SK-N-SH treated with all-trans-retinoic acid at 6 μM for 48 hours (cell line): ENCODE measurements at regions not wholly inside any gene's neighbourhood (a gene's known extent, or its start where the extent isn't known, plus 50 kb on each side); places are given as distances from the start of the nearest gene placed in this dataset.

Experiments
- ARNTL ChIP-seq: fragments of 450-650 bp; formaldehyde crosslinking; IDR thresholded peaks from 2 replicates; pipeline ENCODE4 v1.5.0; 2020; ENCODE audit warnings: low read depth, mild to moderate bottlenecking, moderate library complexity, borderline replicate concordance
- CSDC2 ChIP-seq: fragments of 250-450 bp; sonication (Bioruptor Pico); IDR thresholded peaks from 2 replicates; pipeline ENCODE4 v1.5.0; 2020; ENCODE audit warnings: mild to moderate bottlenecking, moderate library complexity
- OSR1 ChIP-seq: fragments of 250-450 bp; sonication (Bioruptor Pico); IDR thresholded peaks from 2 replicates; pipeline ENCODE4 v1.8.0; 2022; ENCODE audit warnings: moderate library complexity, mild to moderate bottlenecking, inconsistent platforms
- PPARA ChIP-seq: fragments of 250-450 bp; sonication (Bioruptor Pico); IDR thresholded peaks from 2 replicates; pipeline ENCODE4 v1.5.0; 2020; ENCODE audit warnings: mild to moderate bottlenecking, borderline replicate concordance
- ZFP3 ChIP-seq: fragments of 250-450 bp; sonication (Bioruptor Pico); IDR thresholded peaks from 2 replicates; pipeline ENCODE4 v1.5.0; 2020; ENCODE audit warnings: mild to moderate bottlenecking, moderate library complexity
- ZNF565 ChIP-seq: fragments of 450-650 bp; formaldehyde crosslinking; conservative IDR thresholded peaks from 2 replicates; pipeline ENCODE4 v1.5.0; 2020; ENCODE audit warnings: low read depth, mild to moderate bottlenecking, moderate library complexity
- TF ChIP-seq, protein P1 (sequence below): fragments of 250-450 bp; sonication (Bioruptor Pico); IDR thresholded peaks from 2 replicates; pipeline ENCODE4 v1.8.0; 2020; ENCODE audit warnings: mild to moderate bottlenecking, moderate library complexity, borderline replicate concordance
- TF ChIP-seq, protein P2 (sequence below): fragments of 250-450 bp; sonication (Bioruptor Pico); IDR thresholded peaks from 2 replicates; pipeline ENCODE4 v1.5.1; 2021; ENCODE audit warnings: mild to moderate bottlenecking, moderate library complexity
- TF ChIP-seq, protein P3 (sequence below): fragments of 250-450 bp; sonication (Bioruptor Pico); IDR thresholded peaks from 2 replicates; pipeline ENCODE4 v1.8.0; 2021; ENCODE audit warnings: low read depth, mild to moderate bottlenecking, moderate library complexity, borderline replicate concordance
- TF ChIP-seq, protein P4 (sequence below): fragments of 250-450 bp; sonication (Bioruptor Pico); IDR thresholded peaks from 2 replicates; pipeline ENCODE4 v1.5.1; 2020; ENCODE audit warnings: low read depth, mild to moderate bottlenecking, moderate library complexity
- TF ChIP-seq, protein P5 (sequence below): fragments of 250-450 bp; sonication (Bioruptor Pico); IDR thresholded peaks from 2 replicates; pipeline ENCODE4 v1.5.0; 2020; ENCODE audit warnings: mild to moderate bottlenecking, moderate library complexity

DNA sequence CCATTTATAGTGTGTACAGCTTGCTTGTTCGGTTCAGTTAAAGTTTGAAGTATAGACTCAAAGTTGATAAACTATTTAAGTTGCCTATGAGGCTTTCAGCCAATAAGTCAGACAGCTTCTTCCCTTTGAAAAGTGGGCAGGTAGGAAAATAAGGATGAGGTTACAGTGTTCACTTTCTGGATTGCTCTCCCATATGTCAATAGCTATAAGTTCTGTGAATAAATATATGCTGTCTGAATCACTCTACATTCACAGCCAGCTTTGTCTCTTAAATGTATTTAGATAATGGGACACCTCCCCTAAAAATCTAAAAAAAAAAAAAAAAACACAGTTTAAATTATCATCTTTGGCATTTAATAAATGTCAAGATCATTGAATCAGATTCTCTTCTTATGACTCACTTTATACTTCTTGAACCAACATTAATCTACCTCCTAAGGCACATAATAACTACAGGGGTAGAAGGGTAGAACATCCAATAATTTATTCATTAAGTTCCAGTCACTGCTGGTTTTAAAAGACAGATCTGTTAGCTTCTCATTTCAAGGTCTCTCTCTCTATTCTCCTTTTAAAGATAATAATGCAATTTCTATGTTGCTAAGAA lies 126.4 kb upstream of the PCED1B start:
- no peak for TF ChIP-seq ARNTL
- TF ChIP-seq PPARA (CRISPR knock-in tag), result no peak
- TF ChIP-seq, protein P1, sequence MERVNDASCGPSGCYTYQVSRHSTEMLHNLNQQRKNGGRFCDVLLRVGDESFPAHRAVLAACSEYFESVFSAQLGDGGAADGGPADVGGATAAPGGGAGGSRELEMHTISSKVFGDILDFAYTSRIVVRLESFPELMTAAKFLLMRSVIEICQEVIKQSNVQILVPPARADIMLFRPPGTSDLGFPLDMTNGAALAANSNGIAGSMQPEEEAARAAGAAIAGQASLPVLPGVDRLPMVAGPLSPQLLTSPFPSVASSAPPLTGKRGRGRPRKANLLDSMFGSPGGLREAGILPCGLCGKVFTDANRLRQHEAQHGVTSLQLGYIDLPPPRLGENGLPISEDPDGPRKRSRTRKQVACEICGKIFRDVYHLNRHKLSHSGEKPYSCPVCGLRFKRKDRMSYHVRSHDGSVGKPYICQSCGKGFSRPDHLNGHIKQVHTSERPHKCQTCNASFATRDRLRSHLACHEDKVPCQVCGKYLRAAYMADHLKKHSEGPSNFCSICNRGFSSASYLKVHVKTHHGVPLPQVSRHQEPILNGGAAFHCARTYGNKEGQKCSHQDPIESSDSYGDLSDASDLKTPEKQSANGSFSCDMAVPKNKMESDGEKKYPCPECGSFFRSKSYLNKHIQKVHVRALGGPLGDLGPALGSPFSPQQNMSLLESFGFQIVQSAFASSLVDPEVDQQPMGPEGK (CRISPR knock-in tag), result no peak
- TF ChIP-seq, protein P2, sequence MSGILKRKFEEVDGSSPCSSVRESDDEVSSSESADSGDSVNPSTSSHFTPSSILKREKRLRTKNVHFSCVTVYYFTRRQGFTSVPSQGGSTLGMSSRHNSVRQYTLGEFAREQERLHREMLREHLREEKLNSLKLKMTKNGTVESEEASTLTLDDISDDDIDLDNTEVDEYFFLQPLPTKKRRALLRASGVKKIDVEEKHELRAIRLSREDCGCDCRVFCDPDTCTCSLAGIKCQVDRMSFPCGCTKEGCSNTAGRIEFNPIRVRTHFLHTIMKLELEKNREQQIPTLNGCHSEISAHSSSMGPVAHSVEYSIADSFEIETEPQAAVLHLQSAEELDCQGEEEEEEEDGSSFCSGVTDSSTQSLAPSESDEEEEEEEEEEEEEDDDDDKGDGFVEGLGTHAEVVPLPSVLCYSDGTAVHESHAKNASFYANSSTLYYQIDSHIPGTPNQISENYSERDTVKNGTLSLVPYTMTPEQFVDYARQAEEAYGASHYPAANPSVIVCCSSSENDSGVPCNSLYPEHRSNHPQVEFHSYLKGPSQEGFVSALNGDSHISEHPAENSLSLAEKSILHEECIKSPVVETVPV, result no peak
- TF ChIP-seq ZFP3 (CRISPR knock-in tag), result no peak
- TF ChIP-seq ZNF565 (CRISPR knock-in tag), result no peak
- TF ChIP-seq, protein P3, sequence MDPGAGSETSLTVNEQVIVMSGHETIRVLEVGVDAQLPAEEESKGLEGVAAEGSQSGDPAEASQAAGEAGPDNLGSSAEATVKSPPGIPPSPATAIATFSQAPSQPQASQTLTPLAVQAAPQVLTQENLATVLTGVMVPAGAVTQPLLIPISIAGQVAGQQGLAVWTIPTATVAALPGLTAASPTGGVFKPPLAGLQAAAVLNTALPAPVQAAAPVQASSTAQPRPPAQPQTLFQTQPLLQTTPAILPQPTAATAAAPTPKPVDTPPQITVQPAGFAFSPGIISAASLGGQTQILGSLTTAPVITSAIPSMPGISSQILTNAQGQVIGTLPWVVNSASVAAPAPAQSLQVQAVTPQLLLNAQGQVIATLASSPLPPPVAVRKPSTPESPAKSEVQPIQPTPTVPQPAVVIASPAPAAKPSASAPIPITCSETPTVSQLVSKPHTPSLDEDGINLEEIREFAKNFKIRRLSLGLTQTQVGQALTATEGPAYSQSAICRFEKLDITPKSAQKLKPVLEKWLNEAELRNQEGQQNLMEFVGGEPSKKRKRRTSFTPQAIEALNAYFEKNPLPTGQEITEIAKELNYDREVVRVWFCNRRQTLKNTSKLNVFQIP (CRISPR knock-in tag), result no peak
- TF ChIP-seq, protein P4, sequence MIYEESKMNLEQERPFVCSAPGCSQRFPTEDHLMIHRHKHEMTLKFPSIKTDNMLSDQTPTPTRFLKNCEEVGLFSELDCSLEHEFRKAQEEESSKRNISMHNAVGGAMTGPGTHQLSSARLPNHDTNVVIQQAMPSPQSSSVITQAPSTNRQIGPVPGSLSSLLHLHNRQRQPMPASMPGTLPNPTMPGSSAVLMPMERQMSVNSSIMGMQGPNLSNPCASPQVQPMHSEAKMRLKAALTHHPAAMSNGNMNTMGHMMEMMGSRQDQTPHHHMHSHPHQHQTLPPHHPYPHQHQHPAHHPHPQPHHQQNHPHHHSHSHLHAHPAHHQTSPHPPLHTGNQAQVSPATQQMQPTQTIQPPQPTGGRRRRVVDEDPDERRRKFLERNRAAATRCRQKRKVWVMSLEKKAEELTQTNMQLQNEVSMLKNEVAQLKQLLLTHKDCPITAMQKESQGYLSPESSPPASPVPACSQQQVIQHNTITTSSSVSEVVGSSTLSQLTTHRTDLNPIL, result no peak
- TF ChIP-seq CSDC2, result no peak
- TF ChIP-seq, protein P5, sequence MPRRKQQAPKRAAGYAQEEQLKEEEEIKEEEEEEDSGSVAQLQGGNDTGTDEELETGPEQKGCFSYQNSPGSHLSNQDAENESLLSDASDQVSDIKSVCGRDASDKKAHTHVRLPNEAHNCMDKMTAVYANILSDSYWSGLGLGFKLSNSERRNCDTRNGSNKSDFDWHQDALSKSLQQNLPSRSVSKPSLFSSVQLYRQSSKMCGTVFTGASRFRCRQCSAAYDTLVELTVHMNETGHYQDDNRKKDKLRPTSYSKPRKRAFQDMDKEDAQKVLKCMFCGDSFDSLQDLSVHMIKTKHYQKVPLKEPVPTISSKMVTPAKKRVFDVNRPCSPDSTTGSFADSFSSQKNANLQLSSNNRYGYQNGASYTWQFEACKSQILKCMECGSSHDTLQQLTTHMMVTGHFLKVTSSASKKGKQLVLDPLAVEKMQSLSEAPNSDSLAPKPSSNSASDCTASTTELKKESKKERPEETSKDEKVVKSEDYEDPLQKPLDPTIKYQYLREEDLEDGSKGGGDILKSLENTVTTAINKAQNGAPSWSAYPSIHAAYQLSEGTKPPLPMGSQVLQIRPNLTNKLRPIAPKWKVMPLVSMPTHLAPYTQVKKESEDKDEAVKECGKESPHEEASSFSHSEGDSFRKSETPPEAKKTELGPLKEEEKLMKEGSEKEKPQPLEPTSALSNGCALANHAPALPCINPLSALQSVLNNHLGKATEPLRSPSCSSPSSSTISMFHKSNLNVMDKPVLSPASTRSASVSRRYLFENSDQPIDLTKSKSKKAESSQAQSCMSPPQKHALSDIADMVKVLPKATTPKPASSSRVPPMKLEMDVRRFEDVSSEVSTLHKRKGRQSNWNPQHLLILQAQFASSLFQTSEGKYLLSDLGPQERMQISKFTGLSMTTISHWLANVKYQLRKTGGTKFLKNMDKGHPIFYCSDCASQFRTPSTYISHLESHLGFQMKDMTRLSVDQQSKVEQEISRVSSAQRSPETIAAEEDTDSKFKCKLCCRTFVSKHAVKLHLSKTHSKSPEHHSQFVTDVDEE (CRISPR knock-in tag), result no peak
- TF ChIP-seq OSR1 (CRISPR knock-in tag), result no peak
